BE2C (cell line): ENCODE measurements at regions not wholly inside any gene's neighbourhood (a gene's known extent, or its start where the extent isn't known, plus 50 kb on each side); places are given as distances from the start of the nearest gene placed in this dataset.

Experiments
- DNase-seq: peaks from one replicate; pipeline ENCODE4 v3.0.0-alpha.2; 2020
- H3K27me3 ChIP-seq: fragments of 250-450 bp; sonication (Bioruptor Pico); 2 replicates; pipeline ENCODE4 v1.5.1; 2020; ENCODE audit warnings: mild to moderate bottlenecking
- H3K36me3 ChIP-seq: fragments of 250-450 bp; sonication (Bioruptor Pico); 2 replicates; pipeline ENCODE4 v1.5.1; 2020; ENCODE audit warnings: mild to moderate bottlenecking
- H3K4me1 ChIP-seq: fragments of 250-450 bp; sonication (Bioruptor Pico); 2 replicates; pipeline ENCODE4 v1.5.1; 2020
- H3K4me3 ChIP-seq: 2 replicates; pipeline ENCODE4 v1.5.1; 2011; ENCODE audit warnings: low read depth, low read length
- H3K9me3 ChIP-seq: fragments of 250-450 bp; sonication (Bioruptor Pico); 2 replicates; pipeline ENCODE4 v1.5.1; 2020
- TF ChIP-seq, protein P1 (sequence below): IDR thresholded peaks from 2 replicates; pipeline ENCODE4 v1.5.1; 2012; ENCODE audit warnings: mild to moderate bottlenecking, low read depth, low read length

DNA sequence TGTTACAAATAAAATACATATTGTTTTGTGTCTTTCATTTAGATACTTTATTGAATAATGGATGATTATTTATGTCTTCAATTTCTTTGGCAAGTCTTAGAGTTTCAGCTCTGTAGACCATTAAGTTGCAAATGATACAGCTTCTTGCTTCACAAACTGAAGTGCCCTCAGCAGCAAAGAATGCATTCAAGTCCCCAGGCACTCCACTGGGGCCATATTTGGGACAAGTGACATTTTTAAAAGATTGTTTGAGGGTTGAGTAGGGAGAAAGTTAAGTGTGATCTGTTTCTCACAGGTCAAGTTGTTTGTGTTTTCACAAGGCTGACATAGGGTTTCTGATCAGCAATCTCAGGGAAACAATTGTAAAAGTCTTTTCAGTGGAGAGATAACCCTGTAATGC lies 400.7 kb downstream of the PLA2G4A start:
- H3K4me1 ChIP-seq = no peaks in the 10 kb centered on the region; the same call in 1 of the 2 replicates
- no peaks in the 10 kb centered on the region for H3K36me3 ChIP-seq
- no peaks in the 10 kb centered on the region for H3K27me3 ChIP-seq
- no peak for DNase-seq
- H3K9me3 ChIP-seq = no peaks in the 10 kb centered on the region
- no peak overlapping the region for H3K4me3 ChIP-seq
- TF ChIP-seq, protein P1, sequence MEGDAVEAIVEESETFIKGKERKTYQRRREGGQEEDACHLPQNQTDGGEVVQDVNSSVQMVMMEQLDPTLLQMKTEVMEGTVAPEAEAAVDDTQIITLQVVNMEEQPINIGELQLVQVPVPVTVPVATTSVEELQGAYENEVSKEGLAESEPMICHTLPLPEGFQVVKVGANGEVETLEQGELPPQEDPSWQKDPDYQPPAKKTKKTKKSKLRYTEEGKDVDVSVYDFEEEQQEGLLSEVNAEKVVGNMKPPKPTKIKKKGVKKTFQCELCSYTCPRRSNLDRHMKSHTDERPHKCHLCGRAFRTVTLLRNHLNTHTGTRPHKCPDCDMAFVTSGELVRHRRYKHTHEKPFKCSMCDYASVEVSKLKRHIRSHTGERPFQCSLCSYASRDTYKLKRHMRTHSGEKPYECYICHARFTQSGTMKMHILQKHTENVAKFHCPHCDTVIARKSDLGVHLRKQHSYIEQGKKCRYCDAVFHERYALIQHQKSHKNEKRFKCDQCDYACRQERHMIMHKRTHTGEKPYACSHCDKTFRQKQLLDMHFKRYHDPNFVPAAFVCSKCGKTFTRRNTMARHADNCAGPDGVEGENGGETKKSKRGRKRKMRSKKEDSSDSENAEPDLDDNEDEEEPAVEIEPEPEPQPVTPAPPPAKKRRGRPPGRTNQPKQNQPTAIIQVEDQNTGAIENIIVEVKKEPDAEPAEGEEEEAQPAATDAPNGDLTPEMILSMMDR = no peak

DNA sequence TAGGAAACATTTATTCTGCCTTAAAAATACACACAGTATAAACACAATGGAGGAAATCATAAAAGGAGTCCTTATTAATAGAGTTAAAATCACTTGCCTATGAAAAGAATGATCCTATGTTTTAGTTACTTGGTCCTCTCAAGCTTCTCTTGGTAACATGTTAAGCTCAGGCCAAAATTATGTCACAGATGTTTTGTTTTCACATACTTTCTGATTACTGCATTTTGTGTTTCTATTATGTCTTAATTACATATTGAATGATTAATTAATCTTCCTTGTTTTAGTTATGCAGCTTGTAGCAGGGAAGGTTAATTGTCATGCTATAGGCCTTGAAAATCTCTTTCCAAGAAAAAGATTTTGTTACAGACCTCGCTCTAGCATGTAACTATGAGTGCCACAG lies 406.0 kb downstream of the PLA2G4A start:
- TF ChIP-seq, protein P1 = no peak
- H3K9me3 ChIP-seq = no peaks in the 10 kb centered on the region

DNA sequence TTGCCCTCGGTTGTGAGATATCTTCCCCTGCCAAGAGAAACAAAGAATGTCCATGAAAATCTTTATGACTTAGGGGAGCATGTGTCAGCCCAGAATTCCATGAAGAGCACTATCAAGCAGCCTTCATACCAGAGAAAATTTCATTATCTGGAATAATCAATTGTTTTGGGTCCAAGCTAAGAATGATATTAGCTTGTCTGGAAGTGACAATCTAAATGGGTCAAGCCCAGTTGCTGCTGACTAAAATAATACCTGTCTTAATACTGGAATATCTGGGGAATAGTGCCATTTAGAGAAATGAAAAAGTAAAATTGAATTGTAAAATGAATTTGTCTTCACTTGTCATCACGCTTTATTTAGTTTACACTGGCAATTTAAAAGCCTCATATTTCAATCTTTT lies 407.4 kb downstream of the PLA2G4A start:
- DNase-seq = no peak
- no peaks in the 10 kb centered on the region for H3K36me3 ChIP-seq
- H3K9me3 ChIP-seq = no peaks in the 10 kb centered on the region
- TF ChIP-seq, protein P1 = no peak
- peaks cover 6% of the 10 kb centered on the region for H3K4me1 ChIP-seq
- no peak overlapping the region for H3K4me3 ChIP-seq
- H3K27me3 ChIP-seq = no peaks in the 10 kb centered on the region

More for the DNA sequence above, 406.0 kb downstream of the PLA2G4A start:
- no peak overlapping the region for H3K4me3 ChIP-seq
- DNase-seq = no peak
- H3K27me3 ChIP-seq = no peaks in the 10 kb centered on the region
- peaks cover 6% of the 10 kb centered on the region for H3K4me1 ChIP-seq
- no peaks in the 10 kb centered on the region for H3K36me3 ChIP-seq

DNA sequence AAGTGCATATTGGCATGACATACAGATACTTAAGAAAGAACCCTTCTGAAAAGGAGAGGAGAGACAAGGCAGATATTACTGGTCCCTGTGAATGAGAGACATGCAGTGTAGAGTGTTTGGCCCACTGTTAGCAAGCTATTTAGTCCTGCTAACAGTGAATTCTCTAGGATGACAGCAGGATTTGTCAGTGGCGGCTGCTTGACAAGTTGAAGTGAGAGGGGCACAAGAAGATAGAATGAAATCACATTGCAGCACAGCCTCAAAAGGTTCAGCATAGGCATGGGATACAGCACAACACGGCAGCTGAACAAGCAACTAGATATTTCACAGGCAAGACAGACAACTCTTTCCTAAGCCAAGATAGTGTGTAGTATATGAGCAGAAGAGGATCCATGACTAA lies 407.9 kb downstream of the PLA2G4A start:
- H3K4me1 ChIP-seq = peaks cover 6% of the 10 kb centered on the region
- H3K27me3 ChIP-seq = no peaks in the 10 kb centered on the region
- no peaks in the 10 kb centered on the region for H3K36me3 ChIP-seq
- no peak overlapping the region for H3K4me3 ChIP-seq
- H3K9me3 ChIP-seq = no peaks in the 10 kb centered on the region
- TF ChIP-seq, protein P1 = no peak
- no peak for DNase-seq

DNA sequence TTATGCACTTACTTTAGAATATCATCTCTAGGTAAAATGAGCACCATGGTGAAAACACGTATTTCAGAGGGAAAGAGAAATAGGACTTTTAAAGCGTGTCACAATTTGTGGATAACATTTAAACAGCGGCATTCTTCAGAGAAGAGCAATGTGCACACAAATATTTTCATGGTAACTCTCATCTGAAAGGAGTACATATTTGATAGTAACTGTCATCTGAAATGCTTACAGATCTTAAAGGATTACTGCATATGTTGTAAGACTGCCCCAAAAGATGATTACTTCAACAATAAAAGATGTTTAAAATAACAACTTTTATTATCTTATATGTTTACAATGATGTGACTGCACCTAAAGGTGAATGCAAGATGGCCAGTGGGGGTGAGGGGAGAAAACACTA lies 408.8 kb downstream of the PLA2G4A start:
- TF ChIP-seq, protein P1 = no peak
- Histone ChIP-seq H3K9me3 (no peaks in the 10 kb centered on the region), H3K27me3 (no peaks in the 10 kb centered on the region), H3K4me3 (no peak overlapping the region), H3K36me3 (no peaks in the 10 kb centered on the region), H3K4me1 (peaks cover 6% of the 10 kb centered on the region)
- DNase-seq = no peak

DNA sequence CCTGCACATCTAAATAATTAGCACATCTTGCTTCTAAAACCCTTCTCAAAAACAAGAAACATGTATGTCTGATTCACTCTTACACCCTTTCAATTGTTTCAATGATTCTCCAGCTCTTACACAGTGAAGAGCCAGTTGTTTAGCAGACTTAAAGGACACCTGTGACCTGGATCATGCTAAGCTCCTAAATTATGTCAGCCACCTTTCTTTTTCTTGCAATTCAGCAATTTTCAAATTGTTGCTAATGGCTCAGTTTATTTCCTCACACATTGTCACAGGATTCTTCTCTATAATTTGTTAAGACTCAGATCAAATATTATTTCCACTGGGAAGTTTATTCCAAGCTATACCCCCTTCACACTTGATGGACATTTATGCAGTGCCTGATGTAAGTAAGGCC lies 413.2 kb downstream of the PLA2G4A start:
- Histone ChIP-seq H3K9me3 (no peaks in the 10 kb centered on the region), H3K36me3 (no peaks in the 10 kb centered on the region), H3K27me3 (no peaks in the 10 kb centered on the region), H3K4me3 (no peak overlapping the region), H3K4me1 (no peaks in the 10 kb centered on the region)
- TF ChIP-seq, protein P1 = no peak
- DNase-seq = no peak
